Esophagus muscularis mucosa (tissue), 3 donors: ENCODE measurements at regions not wholly inside any gene's neighbourhood (a gene's known extent, or its start where the extent isn't known, plus 50 kb on each side); places are given as distances from the start of the nearest gene placed in this dataset.
A peak's percentile ranks its signal among the peaks of the same experiment; 100 is the strongest.

Source experiments
- CTCF ChIP-seq, 3 experiments: fragments of 200-600 bp in 2 of 3; fragments of 450-650 bp in 1 of 3; sonication (generic) in 2 of 3; IDR thresholded peaks; one replicate each; pipeline ENCODE4 v1.5.1; 2017 to 2019; ENCODE audit warnings: antibody characterized with exemption in 3 of 3, mild to moderate bottlenecking in 2 of 3, moderate library complexity in 1 of 3
- POLR2AphosphoS5 ChIP-seq, 2 donors: sonication (generic); formaldehyde crosslinking; IDR thresholded peaks; one replicate each; pipeline ENCODE4 v1.6.1; 2017; ENCODE audit warnings: antibody characterized with exemption in 2 of 2

DNA sequence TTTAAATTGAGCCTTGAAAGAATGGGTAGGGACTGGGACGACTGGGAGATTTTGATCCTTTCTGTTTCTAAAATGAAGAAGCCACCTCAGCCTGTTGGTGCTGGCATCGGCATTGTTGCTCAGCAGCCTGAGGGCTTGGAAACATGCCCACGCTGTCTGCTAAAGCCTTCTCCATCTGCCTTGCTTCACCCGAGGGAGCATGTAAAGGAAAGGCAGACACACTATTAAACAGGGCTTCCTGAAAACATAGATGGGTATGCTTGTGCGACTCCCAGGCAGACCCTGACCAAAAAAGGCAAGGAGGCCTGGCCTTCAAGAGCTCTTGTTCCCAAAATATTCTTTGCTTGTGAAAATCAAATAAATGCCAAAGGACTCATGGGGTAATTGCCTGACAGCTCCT lies 84.2 kb upstream of the SLC4A7 start:
- TF ChIP-seq CTCF (IDR thresholded peaks at IDR 0.05) (no peak), POLR2AphosphoS5 (IDR thresholded peaks at IDR 0.05) (peak in 1 of 2 donors; percentile 31)
